Activated B cell treated with CpG ODN at 0.5 μM for 24 hours (primary cell): ENCODE measurements at regions not wholly inside any gene's neighbourhood (a gene's known extent, or its start where the extent isn't known, plus 50 kb on each side); places are given as distances from the start of the nearest gene placed in this dataset.

ENCODE experiments used
- ATAC-seq: fragments of 200-7000 bp; cut with Tn5 transposase; one replicate; pipeline ENCODE4 v1.10.0; 2021; ENCODE audit warnings: low read depth, mild to moderate bottlenecking, moderate library complexity
- CTCF ChIA-PET: fragments of 350-600 bp; sonication (Branson Sonifier 250); formaldehyde crosslinking; loops from one replicate; lab custom pipeline; 2021; ENCODE audit warnings: antibody characterized with exemption; lab: Charles Lee
- POLR2A ChIA-PET: fragments of 350-600 bp; sonication (Branson Sonifier 250); formaldehyde crosslinking; loops from one replicate; lab custom pipeline; 2021; ENCODE audit warnings: antibody characterized with exemption; lab: Charles Lee
- DNase-seq: peaks from one replicate; pipeline ENCODE4 v3.0.0; 2022
- H3K27ac Mint-ChIP-seq: one replicate; pipeline ENCODE4 v1.8.0; 2020; ENCODE audit warnings: mixed read lengths
- H3K27me3 Mint-ChIP-seq: one replicate; pipeline ENCODE4 v1.8.0; 2021; ENCODE audit warnings: mixed read lengths
- H3K36me3 Mint-ChIP-seq: one replicate; pipeline ENCODE4 v1.8.0; 2021; ENCODE audit warnings: low read depth, mixed read lengths
- H3K4me1 Mint-ChIP-seq: one replicate; pipeline ENCODE4 v1.8.0; 2021; ENCODE audit warnings: mixed read lengths
- H3K4me3 Mint-ChIP-seq: one replicate; pipeline ENCODE4 v1.8.0; 2020; ENCODE audit warnings: mild to moderate bottlenecking, mixed read lengths
- H3K9me3 Mint-ChIP-seq: one replicate; pipeline ENCODE4 v1.8.0; 2020; ENCODE audit warnings: mixed read lengths
- CTCF ChIP-seq: fragments of 200-600 bp; IDR thresholded peaks from one replicate; pipeline ENCODE4 v1.8.0; 2022; ENCODE audit warnings: antibody characterized with exemption, mild to moderate bottlenecking
- intact Hi-C: fragments of 100-400 bp; cut with micrococcal nuclease; formaldehyde crosslinking; loops from one replicate; pipeline ENCODE4 v1.15.1; 2024

- Mint-ChIP-seq H3K27me3 (peaks cover 1% of the 10 kb centered on the region), H3K4me1 (no peaks in the 10 kb centered on the region), H3K27ac (no peak overlapping the region), H3K36me3 (no peaks in the 10 kb centered on the region), H3K9me3 (peaks cover 15% of the 10 kb centered on the region), H3K4me3 (no peak overlapping the region)
- POLR2A ChIA-PET, result no interaction called here
- TF ChIP-seq CTCF, result no peak
- intact Hi-C loops, result no loop called here
- no peak for DNase-seq
- CTCF ChIA-PET, result no interaction called here
- ATAC-seq, result no peak
Observed at GRCh38 chr9:105950448-105950847, 256.1 kb downstream of the TMEM38B start.

DNA sequence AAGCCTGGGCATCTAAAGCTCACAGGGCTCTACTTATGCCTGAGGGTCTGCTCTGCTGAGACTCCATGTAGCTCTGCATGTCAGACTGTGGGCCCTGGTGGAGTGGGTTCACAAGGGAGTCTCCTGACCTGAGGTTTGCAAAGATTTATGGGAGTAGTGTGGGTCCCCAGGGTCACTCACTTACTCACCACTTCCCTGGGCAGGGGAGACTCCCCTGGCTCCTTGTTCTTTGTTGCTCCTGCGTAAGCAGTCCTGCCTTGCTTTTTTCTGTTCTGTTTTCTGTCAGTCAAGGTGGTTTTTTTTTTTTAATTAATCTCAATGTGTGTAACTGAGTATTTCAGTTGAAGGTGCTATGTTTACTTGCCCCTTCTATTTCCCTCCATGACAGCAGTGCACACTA is 256.6 kb downstream of the TMEM38B start:
- ChIA-PET POLR2A (no interaction called here), CTCF (no interaction called here)
- H3K4me3 Mint-ChIP-seq, result no peak overlapping the region
- peaks cover 15% of the 10 kb centered on the region for H3K9me3 Mint-ChIP-seq
- no peak overlapping the region for H3K27ac Mint-ChIP-seq
- H3K27me3 Mint-ChIP-seq, result peaks cover 1% of the 10 kb centered on the region
- no peaks in the 10 kb centered on the region for H3K36me3 Mint-ChIP-seq
- H3K4me1 Mint-ChIP-seq, result no peaks in the 10 kb centered on the region
- no peak for DNase-seq
- no peak for ATAC-seq
- TF ChIP-seq CTCF, result no peak
- intact Hi-C loops, result no loop called here

DNA sequence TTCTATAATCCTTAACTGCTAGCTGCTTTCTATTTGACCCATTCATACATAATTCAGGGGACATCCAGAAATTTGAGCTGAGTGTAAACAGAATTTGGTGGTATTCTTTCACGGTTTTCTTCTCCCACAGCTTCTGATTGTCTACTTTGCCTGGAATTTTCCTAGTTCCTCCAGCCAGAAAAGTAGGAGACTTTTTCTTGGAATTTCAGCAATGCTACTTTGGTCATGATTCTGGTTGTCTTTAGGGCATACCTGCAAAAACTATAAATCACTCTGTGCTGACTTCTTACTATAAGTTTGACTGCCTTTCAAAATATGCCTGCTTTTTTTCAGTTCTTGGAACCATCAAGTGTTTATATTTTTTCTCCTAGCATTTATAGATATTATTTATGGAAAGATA is 260.2 kb downstream of the TMEM38B start:
- Mint-ChIP-seq H3K4me3 (no peak overlapping the region), H3K4me1 (no peaks in the 10 kb centered on the region), H3K36me3 (no peaks in the 10 kb centered on the region), H3K9me3 (peaks cover 2% of the 10 kb centered on the region), H3K27ac (no peak overlapping the region), H3K27me3 (no peaks in the 10 kb centered on the region)
- ChIA-PET POLR2A (no interaction called here), CTCF (no interaction called here)
- no peak for DNase-seq
- TF ChIP-seq CTCF, result no peak
- intact Hi-C loops, result no loop called here
- ATAC-seq, result no peak

- Mint-ChIP-seq H3K4me1 (no peaks in the 10 kb centered on the region), H3K27ac (no peak overlapping the region), H3K27me3 (no peaks in the 10 kb centered on the region), H3K36me3 (no peaks in the 10 kb centered on the region), H3K9me3 (no peaks in the 10 kb centered on the region), H3K4me3 (no peak overlapping the region)
- TF ChIP-seq CTCF, result no peak
- CTCF ChIA-PET, result no interaction called here
- intact Hi-C loops, result no loop called here
- no peak for ATAC-seq
- DNase-seq, result no peak
- POLR2A ChIA-PET, result no interaction called here
Observed at GRCh38 chr9:105957830-105958229, 263.5 kb downstream of the TMEM38B start.

DNA sequence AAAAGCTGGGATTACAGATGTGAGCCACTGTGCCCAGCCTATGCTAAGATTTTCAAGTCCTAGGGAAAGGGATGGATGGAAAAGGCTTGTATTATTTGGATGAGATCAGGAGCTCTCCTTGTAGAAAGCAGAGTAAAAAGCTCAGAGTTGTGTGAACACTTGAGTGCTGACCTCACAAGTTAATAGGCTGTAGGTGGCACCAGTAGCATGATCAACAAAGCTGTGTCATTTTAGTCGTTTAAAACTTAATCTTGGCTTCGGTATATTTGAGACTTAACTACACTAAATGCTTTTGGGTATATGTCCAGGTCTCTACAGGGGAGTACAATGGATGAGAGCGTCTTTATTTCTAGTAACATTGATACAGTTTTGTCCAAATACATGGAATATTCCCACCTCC is 264.2 kb downstream of the TMEM38B start:
- no peak overlapping the region for H3K4me3 Mint-ChIP-seq
- ChIA-PET POLR2A (no interaction called here), CTCF (no interaction called here)
- H3K27ac Mint-ChIP-seq, result no peak overlapping the region
- TF ChIP-seq CTCF, result no peak
- no peaks in the 10 kb centered on the region for H3K27me3 Mint-ChIP-seq
- no peaks in the 10 kb centered on the region for H3K4me1 Mint-ChIP-seq
- intact Hi-C loops, result no loop called here
- DNase-seq (no peak), ATAC-seq (no peak)
- no peaks in the 10 kb centered on the region for H3K36me3 Mint-ChIP-seq
- no peaks in the 10 kb centered on the region for H3K9me3 Mint-ChIP-seq
